ENCODE measurements at regions not wholly inside any gene's neighbourhood (a gene's known extent, or its start where the extent isn't known, plus 50 kb on each side); places are given as distances from the start of the nearest gene placed in this dataset.

DNA sequence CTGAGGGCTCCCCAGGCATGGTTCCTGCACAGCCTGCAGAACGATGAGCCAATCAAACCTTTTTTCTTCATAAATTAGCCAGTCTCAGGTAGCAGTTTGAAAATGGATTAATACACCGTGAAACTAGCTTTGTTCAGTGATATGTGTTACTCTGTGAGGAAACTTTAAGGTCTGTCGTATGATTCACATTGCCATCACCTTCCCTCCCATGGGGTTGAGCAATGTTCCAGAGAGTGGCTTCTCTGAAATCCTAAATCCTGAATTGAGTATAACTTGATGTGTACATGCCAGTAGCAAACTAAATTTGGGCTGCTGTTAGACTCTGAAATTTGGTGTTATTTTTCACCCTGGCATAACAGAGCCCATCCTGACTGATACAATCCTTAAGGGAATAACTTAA is 866.4 kb upstream of the C9orf72 start:
- POLR2A ChIA-PET = no interaction called here
- no peak for DNase-seq
- ATAC-seq = no peak
- no peaks in the 10 kb centered on the region for H3K27me3 ChIP-seq (ENCODE audit: control insufficient read depth in 2 of 2, insufficient read depth in 2 of 2, low read length in 2 of 2)
- Mint-ChIP-seq H3K9me3 (peaks cover 0 to 14% (median 9%) of the 10 kb centered on the region in 11 donors), H3K36me3 (no peaks in the 10 kb centered on the region), H3K4me3 (no peak overlapping the region), H3K27ac (no peak overlapping the region), H3K4me1 (no peaks in the 10 kb centered on the region), H3K27me3 (no peaks in the 10 kb centered on the region)
- H3K27ac ChIP-seq (ENCODE audit: low read depth, low read length) = no peak overlapping the region
- H3K36me3 ChIP-seq (ENCODE audit: control insufficient read depth in 2 of 3, insufficient read depth in 3 of 3, low read length in 3 of 3) = no peaks in the 10 kb centered on the region
- no peaks in the 10 kb centered on the region for H3K4me1 ChIP-seq (ENCODE audit: control insufficient read depth in 2 of 2, insufficient read depth in 2 of 2, low read length in 2 of 2)
- H3K9me3 ChIP-seq (ENCODE audit: control insufficient read depth in 2 of 3, low read length in 3 of 3) = peaks cover 0 to 11% (median 0%) of the 10 kb centered on the region in 3 experiments
- no peak overlapping the region for H3K4me3 ChIP-seq (ENCODE audit: low read length)
- CTCF ChIA-PET = no interaction called here
- intact Hi-C loops (cut with micrococcal nuclease) = no loop called here

DNA sequence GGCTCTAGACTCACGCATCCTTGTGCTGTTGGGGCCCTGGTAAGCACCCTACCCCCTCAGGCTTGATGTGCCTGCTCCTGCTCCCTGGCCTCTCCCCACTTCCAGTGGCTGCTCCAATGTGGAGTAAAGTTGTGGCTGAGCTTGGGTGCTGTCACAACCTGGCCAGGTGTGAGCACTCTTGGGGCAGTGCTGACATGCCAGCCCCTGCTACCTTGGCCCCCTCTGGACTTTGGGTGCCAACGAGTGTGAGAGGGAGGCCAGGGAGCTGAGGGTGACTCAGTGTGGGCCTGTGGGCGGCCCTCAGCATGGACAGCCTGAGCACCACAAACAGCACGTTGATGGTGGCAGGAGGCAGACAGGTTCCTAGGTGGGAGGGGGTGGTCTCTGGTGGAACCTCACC is 870.2 kb upstream of the C9orf72 start:
- intact Hi-C loops (cut with micrococcal nuclease) = no loop called here
- H3K4me3 ChIP-seq (ENCODE audit: low read length) = no peak overlapping the region
- peaks cover 0 to 11% (median 0%) of the 10 kb centered on the region in 3 experiments for H3K9me3 ChIP-seq (ENCODE audit: control insufficient read depth in 2 of 3, low read length in 3 of 3)
- H3K27ac ChIP-seq (ENCODE audit: low read depth, low read length) = no peak overlapping the region
- H3K4me1 ChIP-seq (ENCODE audit: control insufficient read depth in 2 of 2, insufficient read depth in 2 of 2, low read length in 2 of 2) = no peaks in the 10 kb centered on the region
- Mint-ChIP-seq H3K27me3 (no peaks in the 10 kb centered on the region), H3K4me1 (no peaks in the 10 kb centered on the region), H3K4me3 (no peak overlapping the region), H3K36me3 (no peaks in the 10 kb centered on the region), H3K27ac (no peak overlapping the region), H3K9me3 (peaks cover 0 to 18% (median 7%) of the 10 kb centered on the region in 11 donors)
- no peaks in the 10 kb centered on the region for H3K27me3 ChIP-seq (ENCODE audit: control insufficient read depth in 2 of 2, insufficient read depth in 2 of 2, low read length in 2 of 2)
- ChIA-PET CTCF (no interaction called here), POLR2A (no interaction called here)
- no peak for ATAC-seq
- no peaks in the 10 kb centered on the region for H3K36me3 ChIP-seq (ENCODE audit: control insufficient read depth in 2 of 3, insufficient read depth in 3 of 3, low read length in 3 of 3)
- DNase-seq = no peak

DNA sequence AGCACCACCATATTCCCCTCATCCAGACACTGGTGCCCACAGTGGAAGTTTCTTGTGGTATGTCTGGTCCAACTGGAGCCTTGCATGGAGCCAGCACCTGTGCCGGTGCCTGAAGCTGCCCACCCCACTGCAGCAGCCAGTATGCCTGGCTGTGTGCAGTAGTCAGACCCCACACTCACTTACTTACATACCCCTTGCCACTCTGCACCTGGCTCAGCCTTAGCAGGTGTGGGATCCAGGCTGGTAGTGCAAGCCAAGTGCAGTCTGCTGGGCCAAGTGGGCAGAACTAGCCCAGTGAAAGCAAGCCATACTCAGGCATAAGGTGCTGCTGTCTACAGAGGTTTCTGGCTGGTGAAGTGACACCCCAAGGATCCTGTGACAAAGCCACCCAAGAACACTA is 871.4 kb upstream of the C9orf72 start:
- no peaks in the 10 kb centered on the region for H3K36me3 ChIP-seq (ENCODE audit: control insufficient read depth in 2 of 3, insufficient read depth in 3 of 3, low read length in 3 of 3)
- intact Hi-C loops (cut with micrococcal nuclease) = no loop called here
- H3K4me1 ChIP-seq (ENCODE audit: control insufficient read depth in 2 of 2, insufficient read depth in 2 of 2, low read length in 2 of 2) = no peaks in the 10 kb centered on the region
- Mint-ChIP-seq H3K4me1 (no peaks in the 10 kb centered on the region), H3K9me3 (peaks cover 0 to 17% (median 7%) of the 10 kb centered on the region in 11 donors), H3K27me3 (no peaks in the 10 kb centered on the region), H3K36me3 (no peaks in the 10 kb centered on the region), H3K4me3 (no peak overlapping the region), H3K27ac (no peak overlapping the region)
- POLR2A ChIA-PET = no interaction called here
- no peak overlapping the region for H3K4me3 ChIP-seq (ENCODE audit: low read length)
- H3K27ac ChIP-seq (ENCODE audit: low read depth, low read length) = no peak overlapping the region
- ATAC-seq (no peak), DNase-seq (no peak)
- no peaks in the 10 kb centered on the region for H3K27me3 ChIP-seq (ENCODE audit: control insufficient read depth in 2 of 2, insufficient read depth in 2 of 2, low read length in 2 of 2)
- CTCF ChIA-PET = no interaction called here
- H3K9me3 ChIP-seq (ENCODE audit: control insufficient read depth in 2 of 3, low read length in 3 of 3) = peaks cover 0 to 11% (median 0%) of the 10 kb centered on the region in 3 experiments

DNA sequence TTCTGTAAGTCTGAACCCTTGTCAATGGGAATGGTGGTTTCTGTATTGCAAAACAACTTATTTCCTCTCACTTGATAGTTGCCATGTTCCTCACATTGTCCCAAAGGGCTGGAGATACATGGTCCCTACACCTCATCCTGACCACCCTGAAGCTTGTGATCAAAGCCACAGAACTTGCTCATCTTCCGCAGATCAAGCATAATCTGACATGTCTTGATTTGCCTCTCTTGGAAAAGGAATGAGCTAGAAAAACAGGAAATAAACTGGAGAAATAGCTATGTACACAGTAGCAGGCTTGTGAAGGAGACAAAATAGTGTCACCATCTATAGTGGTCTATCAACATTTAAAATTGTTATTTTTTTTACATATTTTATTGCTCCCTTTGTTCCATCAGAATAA is 871.9 kb upstream of the C9orf72 start:
- Histone ChIP-seq H3K27me3 (ENCODE audit: control insufficient read depth in 2 of 2, insufficient read depth in 2 of 2, low read length in 2 of 2) (no peaks in the 10 kb centered on the region), H3K9me3 (ENCODE audit: control insufficient read depth in 2 of 3, low read length in 3 of 3) (peaks cover 0 to 11% (median 0%) of the 10 kb centered on the region in 3 experiments), H3K4me3 (ENCODE audit: low read length) (no peak overlapping the region), H3K4me1 (ENCODE audit: control insufficient read depth in 2 of 2, insufficient read depth in 2 of 2, low read length in 2 of 2) (no peaks in the 10 kb centered on the region), H3K36me3 (ENCODE audit: control insufficient read depth in 2 of 3, insufficient read depth in 3 of 3, low read length in 3 of 3) (no peaks in the 10 kb centered on the region), H3K27ac (ENCODE audit: low read depth, low read length) (no peak overlapping the region)
- CTCF ChIA-PET = no interaction called here
- H3K4me1 Mint-ChIP-seq = no peaks in the 10 kb centered on the region
- H3K4me3 Mint-ChIP-seq = no peak overlapping the region
- intact Hi-C loops (cut with micrococcal nuclease) = no loop called here
- no peaks in the 10 kb centered on the region for H3K36me3 Mint-ChIP-seq
- ATAC-seq (no peak), DNase-seq (no peak)
- H3K27ac Mint-ChIP-seq = no peak overlapping the region
- POLR2A ChIA-PET = no interaction called here
- peaks cover 0 to 17% (median 7%) of the 10 kb centered on the region in 11 donors for H3K9me3 Mint-ChIP-seq
- no peaks in the 10 kb centered on the region for H3K27me3 Mint-ChIP-seq

DNA sequence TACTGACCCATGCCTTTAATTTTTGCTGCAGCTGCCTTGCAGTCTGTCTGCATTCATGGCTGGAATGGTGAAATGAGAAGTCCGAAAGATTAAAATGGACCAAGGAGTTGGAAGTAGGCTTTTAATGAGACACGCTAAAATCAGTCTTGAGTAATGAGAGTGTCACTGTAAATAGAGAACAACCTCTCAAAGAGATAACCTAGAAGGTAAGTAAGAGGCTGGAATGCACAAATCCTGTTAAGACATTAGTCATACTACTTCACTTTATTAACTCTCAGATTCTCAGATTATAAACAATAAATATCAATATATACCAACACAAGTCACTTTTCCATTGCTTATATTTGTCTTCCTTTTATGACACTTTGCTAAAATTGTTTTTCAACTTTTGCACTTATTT is 880.6 kb upstream of the C9orf72 start:
- no peaks in the 10 kb centered on the region for H3K27me3 Mint-ChIP-seq
- H3K27ac ChIP-seq (ENCODE audit: low read depth, low read length) = no peak overlapping the region
- CTCF ChIA-PET = no interaction called here

DNA sequence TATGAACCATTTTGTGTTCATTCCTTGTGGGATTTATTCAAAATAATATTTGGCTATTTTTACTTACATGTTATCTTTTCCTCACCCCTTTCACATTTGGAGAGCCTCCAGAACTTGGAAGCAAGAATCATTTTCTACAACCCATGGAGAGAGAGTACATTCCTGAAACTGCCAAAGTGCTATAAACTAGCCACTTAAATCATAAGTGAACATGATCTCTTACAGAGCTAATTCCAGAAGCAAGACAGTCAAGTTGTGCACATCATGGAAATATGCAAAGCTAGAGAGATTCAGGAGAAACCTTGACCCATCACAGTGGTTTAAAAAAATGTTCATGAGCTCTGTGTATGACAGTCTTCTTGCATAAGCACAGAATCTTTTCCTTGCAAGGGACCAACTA is 883.6 kb upstream of the C9orf72 start:
- no peaks in the 10 kb centered on the region for H3K27me3 ChIP-seq (ENCODE audit: control insufficient read depth in 2 of 2, insufficient read depth in 2 of 2, low read length in 2 of 2)
- H3K4me3 ChIP-seq (ENCODE audit: low read length) = no peak overlapping the region
- ATAC-seq (no peak), DNase-seq (no peak)
- Mint-ChIP-seq H3K36me3 (no peaks in the 10 kb centered on the region), H3K27me3 (no peaks in the 10 kb centered on the region), H3K4me3 (no peak overlapping the region), H3K9me3 (peaks cover 0 to 25% (median 1%) of the 10 kb centered on the region in 11 donors), H3K27ac (no peak overlapping the region), H3K4me1 (no peaks in the 10 kb centered on the region)
- H3K9me3 ChIP-seq (ENCODE audit: control insufficient read depth in 2 of 3, low read length in 3 of 3) = peaks cover 0 to 7% (median 0%) of the 10 kb centered on the region in 3 experiments
- H3K4me1 ChIP-seq (ENCODE audit: control insufficient read depth in 2 of 2, insufficient read depth in 2 of 2, low read length in 2 of 2) = no peaks in the 10 kb centered on the region
- H3K36me3 ChIP-seq (ENCODE audit: control insufficient read depth in 2 of 3, insufficient read depth in 3 of 3, low read length in 3 of 3) = no peaks in the 10 kb centered on the region
- CTCF ChIA-PET = no interaction called here
- intact Hi-C loops (cut with micrococcal nuclease) = no loop called here
- H3K27ac ChIP-seq (ENCODE audit: low read depth, low read length) = no peak overlapping the region
- POLR2A ChIA-PET = no interaction called here

More for the DNA sequence above, 880.6 kb upstream of the C9orf72 start:
- DNase-seq (no peak), ATAC-seq (no peak)
- Histone ChIP-seq H3K36me3 (ENCODE audit: control insufficient read depth in 2 of 3, insufficient read depth in 3 of 3, low read length in 3 of 3) (no peaks in the 10 kb centered on the region), H3K9me3 (ENCODE audit: control insufficient read depth in 2 of 3, low read length in 3 of 3) (no peaks in the 10 kb centered on the region), H3K27me3 (ENCODE audit: control insufficient read depth in 2 of 2, insufficient read depth in 2 of 2, low read length in 2 of 2) (no peaks in the 10 kb centered on the region), H3K4me1 (ENCODE audit: control insufficient read depth in 2 of 2, insufficient read depth in 2 of 2, low read length in 2 of 2) (no peaks in the 10 kb centered on the region), H3K4me3 (ENCODE audit: low read length) (no peak overlapping the region)
- H3K4me1 Mint-ChIP-seq = no peaks in the 10 kb centered on the region
- no peak overlapping the region for H3K4me3 Mint-ChIP-seq
- intact Hi-C loops (cut with micrococcal nuclease) = no loop called here
- peaks cover 0 to 6% (median 0%) of the 10 kb centered on the region in 11 donors for H3K9me3 Mint-ChIP-seq
- H3K27ac Mint-ChIP-seq = no peak overlapping the region
- H3K36me3 Mint-ChIP-seq = no peaks in the 10 kb centered on the region
- POLR2A ChIA-PET = no interaction called here

DNA sequence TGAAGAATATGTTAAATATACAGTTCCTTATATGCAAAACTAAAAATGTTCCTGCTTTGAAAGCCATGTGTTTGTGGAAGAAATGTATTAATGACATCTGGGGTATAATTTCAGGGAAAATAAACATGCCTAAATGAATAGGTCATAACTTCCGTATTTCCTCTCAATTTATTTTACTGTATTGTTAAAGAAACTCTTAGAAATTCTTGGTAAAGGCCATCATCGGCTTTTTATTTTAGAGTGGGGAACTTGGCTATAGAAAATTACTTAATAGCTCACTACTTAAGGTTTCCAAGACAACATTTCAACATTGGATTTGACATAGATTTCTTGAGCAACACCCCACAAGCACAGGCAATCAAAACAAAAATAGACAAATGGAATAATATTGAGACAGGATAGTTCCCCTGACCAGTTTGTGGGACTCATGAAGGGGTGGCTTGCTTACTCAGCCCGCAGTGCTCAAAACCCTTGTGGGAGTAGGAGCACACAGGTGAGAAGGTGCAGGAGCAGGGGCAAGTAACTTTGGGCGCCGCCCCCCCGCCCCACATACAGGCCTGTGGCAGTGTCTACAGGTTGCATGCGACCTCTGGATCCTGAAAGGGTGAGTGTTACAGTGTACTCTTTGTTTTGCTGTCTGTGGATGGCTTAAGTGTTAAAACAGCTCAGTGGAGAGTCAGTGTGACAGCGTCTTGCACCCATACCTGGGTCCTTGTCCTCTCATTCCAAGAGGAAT is 891.4 kb upstream of the C9orf72 start:
- peaks cover 0 to 35% (median 12%) of the 10 kb centered on the region in 11 donors for H3K9me3 Mint-ChIP-seq
- no peak for ATAC-seq
- Histone ChIP-seq H3K4me1 (ENCODE audit: control insufficient read depth in 2 of 2, insufficient read depth in 2 of 2, low read length in 2 of 2) (no peaks in the 10 kb centered on the region), H3K9me3 (ENCODE audit: control insufficient read depth in 2 of 3, low read length in 3 of 3) (peaks cover 0 to 10% (median 0%) of the 10 kb centered on the region in 3 experiments), H3K4me3 (ENCODE audit: low read length) (no peak overlapping the region), H3K27me3 (ENCODE audit: control insufficient read depth in 2 of 2, insufficient read depth in 2 of 2, low read length in 2 of 2) (no peaks in the 10 kb centered on the region), H3K36me3 (ENCODE audit: control insufficient read depth in 2 of 3, insufficient read depth in 3 of 3, low read length in 3 of 3) (no peaks in the 10 kb centered on the region), H3K27ac (ENCODE audit: low read depth, low read length) (no peak overlapping the region)
- no peaks in the 10 kb centered on the region for H3K4me1 Mint-ChIP-seq
- ChIA-PET CTCF (no interaction called here), POLR2A (no interaction called here)
- H3K4me3 Mint-ChIP-seq = no peak overlapping the region
- no peak for DNase-seq
- H3K36me3 Mint-ChIP-seq = peaks cover 0 to 3% (median 0%) of the 10 kb centered on the region in 5 donors
- intact Hi-C loops (cut with micrococcal nuclease) = no loop called here
- no peak overlapping the region for H3K27ac Mint-ChIP-seq
- no peaks in the 10 kb centered on the region for H3K27me3 Mint-ChIP-seq
